Ammon's horn (tissue), 1 donor: ENCODE measurements at regions not wholly inside any gene's neighbourhood (a gene's known extent, or its start where the extent isn't known, plus 50 kb on each side); places are given as distances from the start of the nearest gene placed in this dataset.

Source experiments
- DNase-seq: peaks from one replicate; pipeline ENCODE4 v3.0.0-alpha.2; 2016; ENCODE audit warnings: low spot score

- no peak for DNase-seq
Observed at GRCh38 chr20:9919271-9920014, 80.6 kb upstream of the PAK5 start.

GRCh38 chr20:9918348-9918747, 79.5 kb upstream of the PAK5 start:
- DNase-seq, result no peak

GRCh38 chr20:9916761-9917160, 77.9 kb upstream of the PAK5 start:
- no peak for DNase-seq

GRCh38 chr20:9912858-9913434, 74.1 kb upstream of the PAK5 start:
- DNase-seq, result peak; percentile 74

- no peak for DNase-seq
Observed at GRCh38 chr20:9912290-9912689, 73.4 kb upstream of the PAK5 start.

- DNase-seq, result no peak
Observed at GRCh38 chr20:9911519-9911918, 72.6 kb upstream of the PAK5 start.

- no peak for DNase-seq
Observed at GRCh38 chr20:9909167-9909566, 70.3 kb upstream of the PAK5 start.

- no peak for DNase-seq
Observed at GRCh38 chr20:9903048-9903655, 64.3 kb upstream of the PAK5 start.

- DNase-seq, result no peak
Observed at GRCh38 chr20:9889270-9889981, 50.5 kb upstream of the PAK5 start.
